H9 (cell line): ENCODE measurements at regions not wholly inside any gene's neighbourhood (a gene's known extent, or its start where the extent isn't known, plus 50 kb on each side); places are given as distances from the start of the nearest gene placed in this dataset.

Experiments
- DNase-seq: peaks from one replicate; pipeline ENCODE4 v3.0.0-alpha.2; 2017
- H2AFZ ChIP-seq: one replicate; pipeline ENCODE4 v1.6.1; 2013; ENCODE audit warnings: mild to moderate bottlenecking, low read length, control low read depth, moderate library complexity
- H2AK5ac ChIP-seq: 2 replicates; pipeline ENCODE4 v1.6.1; 2013; ENCODE audit warnings: low read length, control low read depth, mixed read lengths; ENCODE audit not compliant: insufficient read length
- H2BK120ac ChIP-seq: one replicate; pipeline ENCODE4 v1.6.1; 2013; ENCODE audit warnings: low read depth, mild to moderate bottlenecking, low read length, control low read depth, inconsistent platforms; ENCODE audit not compliant: poor library complexity, severe bottlenecking
- H2BK12ac ChIP-seq: 2 replicates; pipeline ENCODE4 v1.6.1; 2013; ENCODE audit warnings: low read length, control low read depth, mixed read lengths, low read depth; ENCODE audit not compliant: insufficient read length
- H2BK15ac ChIP-seq: 2 replicates; pipeline ENCODE4 v1.6.1; 2013; ENCODE audit warnings: low read depth, low read length, control low read depth
- H2BK20ac ChIP-seq: one replicate; pipeline ENCODE4 v1.6.1; 2013; ENCODE audit warnings: low read depth, mild to moderate bottlenecking, low read length, control low read depth, inconsistent platforms; ENCODE audit not compliant: poor library complexity, severe bottlenecking
- H2BK5ac ChIP-seq: 2 replicates; pipeline ENCODE4 v1.6.1; 2013; ENCODE audit warnings: low read length, control low read depth, mixed read lengths; ENCODE audit not compliant: insufficient read length
- H3K14ac ChIP-seq: 2 replicates; pipeline ENCODE4 v1.6.1; 2013; ENCODE audit warnings: low read length, control low read depth; ENCODE audit not compliant: insufficient read depth
- H3K18ac ChIP-seq: 2 replicates; pipeline ENCODE4 v1.6.1; 2013; ENCODE audit warnings: low read depth, mild to moderate bottlenecking, mixed read lengths, low read length, control low read depth; ENCODE audit not compliant: insufficient read length
- H3K23ac ChIP-seq: 2 replicates; pipeline ENCODE4 v1.6.1; 2013; ENCODE audit warnings: low read length, control low read depth, mixed read lengths, low read depth; ENCODE audit not compliant: insufficient read length
- H3K23me2 ChIP-seq: 2 replicates; pipeline ENCODE4 v1.6.1; 2013; ENCODE audit warnings: low read depth, mild to moderate bottlenecking, mixed read lengths, low read length, control low read depth; ENCODE audit not compliant: insufficient read length, poor library complexity, severe bottlenecking
- H3K27ac ChIP-seq: 2 replicates; pipeline ENCODE4 v1.5.1; 2013; ENCODE audit warnings: low read length, control low read depth, mixed read lengths, low read depth; ENCODE audit not compliant: insufficient read length
- H3K27me3 ChIP-seq: 2 replicates; pipeline ENCODE4 v1.6.1; 2013; ENCODE audit warnings: low read length, control low read depth, inconsistent platforms; ENCODE audit not compliant: insufficient read depth
- H3K4ac ChIP-seq: 2 replicates; pipeline ENCODE4 v1.6.1; 2013; ENCODE audit warnings: low read depth, mild to moderate bottlenecking, control low read depth, inconsistent platforms, low read length, moderate library complexity
- H3K4me1 ChIP-seq: 2 replicates; pipeline ENCODE4 v1.6.1; 2013; ENCODE audit warnings: low read length, control low read depth, inconsistent platforms; ENCODE audit not compliant: insufficient read depth
- H3K4me2 ChIP-seq: 2 replicates; pipeline ENCODE4 v1.6.1; 2013; ENCODE audit warnings: low read length, control low read depth, mixed read lengths; ENCODE audit not compliant: insufficient read length, insufficient read depth
- H3K56ac ChIP-seq: 2 replicates; pipeline ENCODE4 v1.6.1; 2013; ENCODE audit warnings: low read depth, mild to moderate bottlenecking, mixed read lengths, low read length, control low read depth; ENCODE audit not compliant: insufficient read length
- H3K79me1 ChIP-seq: 2 replicates; pipeline ENCODE4 v1.6.1; 2013; ENCODE audit warnings: low read depth, mild to moderate bottlenecking, moderate library complexity, low read length, control low read depth, inconsistent platforms; ENCODE audit not compliant: insufficient read depth, poor library complexity, severe bottlenecking
- H3K79me2 ChIP-seq: 2 replicates; pipeline ENCODE4 v1.6.1; 2013; ENCODE audit warnings: low read length, control low read depth, inconsistent platforms; ENCODE audit not compliant: insufficient read depth
- H3K9ac ChIP-seq: 2 replicates; pipeline ENCODE4 v1.6.1; 2013; ENCODE audit warnings: low read length, control low read depth, mixed read lengths; ENCODE audit not compliant: insufficient read length; ENCODE audit errors: extremely low read depth
- H3K9me3 ChIP-seq: one replicate; pipeline ENCODE4 v1.6.1; 2013; ENCODE audit warnings: low read depth, low read length, inconsistent platforms; ENCODE audit not compliant: control insufficient read depth
- H3T11ph ChIP-seq: one replicate; pipeline ENCODE4 v1.6.1; 2013; ENCODE audit warnings: mild to moderate bottlenecking, low read length, control low read depth, inconsistent platforms
- H4K20me1 ChIP-seq: one replicate; pipeline ENCODE4 v1.6.1; 2013; ENCODE audit not compliant: control insufficient read depth, insufficient read length, insufficient read depth
- H4K5ac ChIP-seq: 2 replicates; pipeline ENCODE4 v1.6.1; 2013; ENCODE audit warnings: low read depth, mild to moderate bottlenecking, mixed read lengths, low read length, control low read depth; ENCODE audit not compliant: insufficient read length
- H4K8ac ChIP-seq: replicated peaks from 2 replicates; pipeline ENCODE4 v1.6.1; 2013; ENCODE audit warnings: low read length, control low read depth, mixed read lengths, low read depth; ENCODE audit not compliant: insufficient read length
- H4K91ac ChIP-seq: 2 replicates; pipeline ENCODE4 v1.6.1; 2013; ENCODE audit warnings: low read depth, mild to moderate bottlenecking, moderate library complexity, mixed read lengths, low read length, control low read depth; ENCODE audit not compliant: insufficient read length
- H3K27ac Mint-ChIP-seq, 3 experiments: 2 replicates in 2 of 3; 3 replicates in 1 of 3; pipeline ENCODE4 v1.8.0; 2020 to 2021; ENCODE audit warnings: mixed read lengths in 3 of 3, mild to moderate bottlenecking in 1 of 3, moderate library complexity in 1 of 3
- H3K27me3 Mint-ChIP-seq: 2 replicates; pipeline ENCODE4 v1.8.0; 2021; ENCODE audit warnings: low read depth, mild to moderate bottlenecking, moderate library complexity, mixed read lengths
- H3K36me3 Mint-ChIP-seq, 3 experiments: 2 replicates in 2 of 3; 3 replicates in 1 of 3; pipeline ENCODE4 v1.8.0; 2020 to 2021; ENCODE audit warnings: low read depth in 3 of 3, mixed read lengths in 3 of 3; ENCODE audit not compliant: insufficient read depth in 1 of 3
- H3K4me1 Mint-ChIP-seq, 2 experiments: 2 replicates each; pipeline ENCODE4 v1.8.0; 2020; ENCODE audit warnings: mixed read lengths in 2 of 2
- H3K4me3 Mint-ChIP-seq, 2 experiments: 2 replicates in 1 of 2; 3 replicates in 1 of 2; pipeline ENCODE4 v1.8.0; 2020 to 2021; ENCODE audit warnings: mild to moderate bottlenecking in 2 of 2, mixed read lengths in 2 of 2, moderate library complexity in 1 of 2
- H3K9me3 Mint-ChIP-seq, 2 experiments: 2 replicates in 1 of 2; 3 replicates in 1 of 2; pipeline ENCODE4 v1.8.0; 2020; ENCODE audit warnings: mild to moderate bottlenecking in 2 of 2, mixed read lengths in 2 of 2, moderate library complexity in 1 of 2
- CTCF ChIP-seq: fragments of 200-600 bp; sonication (generic); conservative IDR thresholded peaks from 3 replicates; pipeline ENCODE4 v1.8.0; 2021; ENCODE audit warnings: antibody characterized with exemption, mild to moderate bottlenecking
- WGBS: extraction: QIAGEN DNeasy Blood & Tissue Kit; methylation state at CpG from one replicate; pipeline ENCODE4 v1.1.7; 2013; ENCODE audit warnings: missing lambda C conversion rate, low lambda C conversion rate, mixed read lengths; ENCODE audit not compliant: insufficient read length; ENCODE audit errors: extremely low coverage; 5-methylcytosine and 5-hydroxymethylcytosine counted together

DNA sequence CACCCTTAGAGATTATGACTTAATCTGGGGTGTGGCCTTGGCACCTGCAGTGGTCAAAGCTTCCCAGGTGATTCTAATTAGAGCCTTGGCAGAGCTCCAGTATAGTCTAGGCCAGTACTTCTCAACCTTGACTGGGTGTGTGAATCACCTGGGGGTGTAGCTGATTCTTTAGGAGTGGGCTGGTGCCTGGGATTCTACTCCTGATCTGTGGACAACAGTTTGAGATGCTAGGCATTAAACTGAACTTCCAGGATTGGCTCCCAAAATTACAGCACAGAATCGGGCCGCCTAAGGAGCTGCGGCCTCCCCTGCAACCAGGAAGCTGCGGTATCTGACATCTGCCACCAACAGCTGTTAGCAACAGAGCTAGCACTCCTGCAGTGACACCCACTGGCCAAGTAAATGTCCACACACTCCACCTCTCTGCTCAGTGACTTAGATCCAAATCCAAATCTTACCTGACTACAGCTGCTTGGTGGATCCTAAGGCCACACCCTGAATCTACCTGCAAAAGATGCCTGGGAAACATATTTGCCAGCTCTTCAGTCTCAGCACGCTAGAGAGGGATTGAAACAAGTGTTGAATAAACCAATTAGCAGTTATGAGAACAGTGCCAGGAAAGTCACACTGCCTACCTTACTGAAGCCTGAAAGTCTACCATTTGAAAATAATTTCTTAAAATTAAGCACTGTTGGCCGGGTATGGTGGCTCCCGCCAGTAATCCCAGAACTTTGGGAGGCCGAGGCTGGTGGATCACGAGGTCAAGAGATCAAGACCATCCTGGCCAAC is 126.7 kb downstream of the UNC5CL start:
- no peak overlapping the region for H2BK20ac ChIP-seq
- H3K4me2 ChIP-seq: no peak overlapping the region
- peak; percentile 67 for TF ChIP-seq CTCF
- no peak overlapping the region for H3K14ac ChIP-seq
- no peak overlapping the region for H2BK12ac ChIP-seq
- no peaks in the 10 kb centered on the region; a peak in 1 of 7 replicates for H3K36me3 Mint-ChIP-seq
- no peak overlapping the region for H2AFZ ChIP-seq
- H4K5ac ChIP-seq: no peak overlapping the region
- no CpG with 5 or more reads among the region's 9 CpGs for WGBS
- H3K9ac ChIP-seq: no peak overlapping the region
- no peak overlapping the region for H4K8ac ChIP-seq
- no peaks in the 10 kb centered on the region for H4K20me1 ChIP-seq
- H3K27me3 Mint-ChIP-seq: peaks cover 13% of the 10 kb centered on the region
- H3K27ac Mint-ChIP-seq: no peak overlapping the region; a peak in 1 of 7 replicates
- H3K4me3 Mint-ChIP-seq: no peak overlapping the region
- no peak overlapping the region for H2AK5ac ChIP-seq
- no peaks in the 10 kb centered on the region for H3K9me3 Mint-ChIP-seq
- no peak overlapping the region for H3K27ac ChIP-seq
- no peak overlapping the region for H2BK5ac ChIP-seq
- no peak overlapping the region for H3K23ac ChIP-seq
- no peak overlapping the region for H3T11ph ChIP-seq
- no peak overlapping the region for H2BK15ac ChIP-seq
- H3K18ac ChIP-seq: no peak overlapping the region
- peak; percentile 74 for DNase-seq
- H3K79me2 ChIP-seq: no peaks in the 10 kb centered on the region
- H3K4me1 ChIP-seq: peaks cover 3% of the 10 kb centered on the region; the same call in 1 of the 2 replicates
- H3K56ac ChIP-seq: no peak overlapping the region
- no peaks in the 10 kb centered on the region for H3K23me2 ChIP-seq
- H3K9me3 ChIP-seq: no peaks in the 10 kb centered on the region
- H4K91ac ChIP-seq: no peak overlapping the region
- H3K4ac ChIP-seq: no peak overlapping the region
- peaks cover 6% of the 10 kb centered on the region in 2 experiments for H3K4me1 Mint-ChIP-seq
- H3K79me1 ChIP-seq: no peaks in the 10 kb centered on the region
- H3K27me3 ChIP-seq: no peaks in the 10 kb centered on the region
- H2BK120ac ChIP-seq: no peak overlapping the region
